ENCODE measurements at regions not wholly inside any gene's neighbourhood (a gene's known extent, or its start where the extent isn't known, plus 50 kb on each side); places are given as distances from the start of the nearest gene placed in this dataset.

GRCh38 chr2:105454801-105455485 is 56.1 kb upstream of the FHL2 start:
- POLR2A ChIA-PET: no interaction called here

GRCh38 chr2:105451571-105452166 is 52.8 kb upstream of the FHL2 start:
- no peaks in the 10 kb centered on the region for H3K36me3 ChIP-seq (ENCODE audit: control insufficient read depth in 2 of 2, insufficient read depth in 1 of 2, low read length in 2 of 2)
- H3K9me3 ChIP-seq (ENCODE audit: control insufficient read depth, insufficient read depth, low read depth, low read length): no peaks in the 10 kb centered on the region
- no peak overlapping the region for H3K4me3 ChIP-seq (ENCODE audit: low read depth, low read length)
- TF ChIP-seq ZNF544 (tag by site-specific recombination; IDR thresholded peaks at IDR 0.05) (no peak), KLF16 (tag by site-specific recombination; IDR thresholded peaks at IDR 0.05) (no peak), ZNF157 (tag by site-specific recombination; IDR thresholded peaks at IDR 0.05) (no peak), ZNF639 (tag by site-specific recombination; IDR thresholded peaks at IDR 0.05) (no peak), ZNF10 (tag by site-specific recombination; IDR thresholded peaks at IDR 0.05) (peak; percentile 92)
- ChIA-PET CTCF (no interaction called here), POLR2A (no interaction called here)
- H3K27ac ChIP-seq (ENCODE audit: extremely low read depth, low read depth, low read length): no peak overlapping the region
- H3K4me1 ChIP-seq (ENCODE audit: control insufficient read depth, insufficient read depth, low read length): peaks cover 2% of the 10 kb centered on the region; the same call in 1 of the 2 replicates

More at GRCh38 chr2:105454801-105455485, 56.1 kb upstream of the FHL2 start:
- H3K36me3 ChIP-seq (ENCODE audit: control insufficient read depth in 2 of 2, insufficient read depth in 1 of 2, low read length in 2 of 2): no peaks in the 10 kb centered on the region
- H3K4me3 ChIP-seq (ENCODE audit: low read depth, low read length): no peak overlapping the region
- H3K9me3 ChIP-seq (ENCODE audit: control insufficient read depth, insufficient read depth, low read depth, low read length): no peaks in the 10 kb centered on the region
- peaks cover 2% of the 10 kb centered on the region; the same call in 1 of the 2 replicates for H3K4me1 ChIP-seq (ENCODE audit: control insufficient read depth, insufficient read depth, low read length)
- TF ChIP-seq TSHZ1 (tag by site-specific recombination; IDR thresholded peaks at IDR 0.05; ENCODE audit: borderline replicate concordance) (no peak), MZF1 (tag by site-specific recombination; IDR thresholded peaks at IDR 0.05; ENCODE audit: borderline replicate concordance) (no peak), ZNF335 (tag by site-specific recombination; conservative IDR thresholded peaks at IDR 0.05) (0 out of 2 replicates have a peak, but pooled peaks have one; percentile 24), RBAK (tag by site-specific recombination; IDR thresholded peaks at IDR 0.05) (no peak), ZBTB11 (tag by site-specific recombination; conservative IDR thresholded peaks at IDR 0.05; ENCODE audit: low read depth) (no peak), ZFP3 (tag by site-specific recombination; IDR thresholded peaks at IDR 0.05; ENCODE audit: low read depth) (no peak), ZNF202 (tag by site-specific recombination; IDR thresholded peaks at IDR 0.05; ENCODE audit: borderline replicate concordance) (no peak)
- CTCF ChIA-PET: interaction anchor here (0.7 kb wide), 1 partner anchor 352 kb away, joined by 3 read pairs; no protein-coding TSS in a partner anchor
- no peak overlapping the region for H3K27ac ChIP-seq (ENCODE audit: extremely low read depth, low read depth, low read length)
